H1 (cell line): ENCODE measurements at regions not wholly inside any gene's neighbourhood (a gene's known extent, or its start where the extent isn't known, plus 50 kb on each side); places are given as distances from the start of the nearest gene placed in this dataset.

Experiments
- CTCF ChIA-PET: fragments of 300-600 bp; sonication (Branson Sonifier 250); formaldehyde crosslinking; loops from one replicate; lab custom pipeline; 2021; ENCODE audit not compliant: partially characterized antibody; lab: Charles Lee
- POLR2A ChIA-PET: fragments of 300-600 bp; sonication (Branson Sonifier 250); formaldehyde crosslinking; loops from one replicate; lab custom pipeline; 2021; ENCODE audit warnings: inconsistent platforms; ENCODE audit not compliant: partially characterized antibody; lab: Charles Lee
- DNase-seq, 2 experiments: peaks; one replicate each; pipeline versions ENCODE4 v3.0.0 to v3.0.0-alpha.2; 2010 to 2022; ENCODE audit warnings: low spot score in 2 of 2, low read depth in 1 of 2, mixed read lengths in 1 of 2
- FAIRE-seq: peaks from 2 replicates; lab custom pipeline; 2011; peaks lifted over from hg19 to GRCh38; lab: Jason Lieb, UNC
- H2AFZ ChIP-seq: 2 replicates; pipeline ENCODE4 v1.8.1; 2012; ENCODE audit warnings: low read length, inconsistent platforms
- H2AK5ac ChIP-seq: 2 replicates; pipeline ENCODE4 v1.6.1; 2013; ENCODE audit warnings: low read depth, low read length
- H2BK120ac ChIP-seq: replicated peaks from 2 replicates; pipeline ENCODE3; 2013; ENCODE audit warnings: low read depth, low read length, inconsistent platforms
- H2BK12ac ChIP-seq: 2 replicates; pipeline ENCODE4 v1.6.1; 2013; ENCODE audit warnings: low read depth, low read length
- H2BK15ac ChIP-seq: 2 replicates; pipeline ENCODE4 v1.6.1; 2013; ENCODE audit warnings: low read length
- H2BK20ac ChIP-seq: 2 replicates; pipeline ENCODE4 v1.6.1; 2013; ENCODE audit warnings: low read length
- H2BK5ac ChIP-seq: 2 replicates; pipeline ENCODE4 v1.6.1; 2013; ENCODE audit warnings: low read depth, low read length
- H3K14ac ChIP-seq: 2 replicates; pipeline ENCODE4 v1.6.1; 2013; ENCODE audit warnings: inconsistent platforms; ENCODE audit not compliant: insufficient read length
- H3K18ac ChIP-seq: 2 replicates; pipeline ENCODE4 v1.6.1; 2013; ENCODE audit warnings: low read length; ENCODE audit errors: extremely low read depth
- H3K23ac ChIP-seq: 2 replicates; pipeline ENCODE4 v1.6.1; 2013; ENCODE audit warnings: inconsistent platforms; ENCODE audit not compliant: insufficient read length
- H3K23me2 ChIP-seq: 2 replicates; pipeline ENCODE4 v1.6.1; 2013; ENCODE audit warnings: low read depth, low read length
- H3K27ac ChIP-seq: 2 replicates; pipeline ENCODE4 v1.6.1; 2011; ENCODE audit warnings: low read depth, low read length, inconsistent platforms
- H3K27me3 ChIP-seq, 4 experiments: replicated peaks in 1 of 4; 1 replicate in 1 of 4; 2 replicates in 3 of 4; pipeline versions ENCODE4 v1.6.1 to v1.8.1; 2011 to 2013; ENCODE audit warnings: low read length in 3 of 4, mild to moderate bottlenecking in 3 of 4, inconsistent platforms in 2 of 4, mixed read lengths in 2 of 4, moderate library complexity in 1 of 4; ENCODE audit not compliant: control insufficient read depth in 3 of 4, insufficient read depth in 3 of 4; ENCODE audit errors: extremely low read depth in 1 of 4
- H3K36me3 ChIP-seq, 4 experiments: 2 replicates each; pipeline versions ENCODE4 v1.6.1 to v1.8.1; 2011 to 2013; ENCODE audit warnings: mild to moderate bottlenecking in 4 of 4, low read length in 3 of 4, moderate library complexity in 2 of 4, control low read depth in 1 of 4, inconsistent platforms in 1 of 4; ENCODE audit not compliant: insufficient read depth in 4 of 4, control insufficient read depth in 2 of 4
- H3K4ac ChIP-seq: replicated peaks from 2 replicates; pipeline ENCODE3; 2013; ENCODE audit warnings: low read length, low read depth, mixed read lengths, inconsistent platforms; ENCODE audit not compliant: insufficient read length
- H3K4me1 ChIP-seq, 4 experiments: replicated peaks in 1 of 4; 1 replicate in 1 of 4; 2 replicates in 3 of 4; pipeline versions ENCODE4 v1.6.1 to v1.8.1; 2011 to 2013; ENCODE audit warnings: low read length in 3 of 4, inconsistent platforms in 2 of 4, mixed read lengths in 1 of 4; ENCODE audit not compliant: insufficient read depth in 4 of 4, control insufficient read depth in 3 of 4
- H3K4me2 ChIP-seq, 2 experiments: 2 replicates each; pipeline versions ENCODE4 v1.6.1 to v1.8.1; 2011 to 2013; ENCODE audit warnings: low read depth in 2 of 2, low read length in 2 of 2, control low read depth in 1 of 2, inconsistent platforms in 1 of 2, mild to moderate bottlenecking in 1 of 2; ENCODE audit not compliant: insufficient read depth in 1 of 2
- H3K4me3 ChIP-seq, 4 experiments: fragments of 200-600, 300-600 bp in 1 of 4; sonication (generic), shearing (Covaris generic), sonication (Bioruptor Twin) in 1 of 4; 2 replicates each; pipeline versions ENCODE4 v1.5.1 to v1.8.1; 2011 to 2016; ENCODE audit warnings: low read length in 4 of 4, low read depth in 3 of 4, control low read depth in 2 of 4, inconsistent platforms in 2 of 4, mild to moderate bottlenecking in 2 of 4, mixed read lengths in 1 of 4, moderate library complexity in 1 of 4; ENCODE audit not compliant: insufficient read depth in 2 of 4; ENCODE audit errors: extremely low read depth in 1 of 4
- H3K56ac ChIP-seq: replicated peaks from 2 replicates; pipeline ENCODE3; 2013; ENCODE audit warnings: low read depth, mild to moderate bottlenecking, mixed read lengths, low read length, inconsistent platforms; ENCODE audit not compliant: insufficient read length
- H3K79me1 ChIP-seq: 2 replicates; pipeline ENCODE4 v1.6.1; 2013; ENCODE audit warnings: low read depth, low read length, control low read depth
- H3K79me2 ChIP-seq, 2 experiments: 2 replicates each; pipeline versions ENCODE4 v1.6.1 to v1.8.1; 2012 to 2013; ENCODE audit warnings: low read length in 2 of 2, mild to moderate bottlenecking in 2 of 2, inconsistent platforms in 1 of 2; ENCODE audit not compliant: insufficient read depth in 2 of 2, control insufficient read depth in 1 of 2
- H3K9ac ChIP-seq, 4 experiments: replicated peaks in 1 of 4; 1 replicate in 1 of 4; 2 replicates in 3 of 4; pipeline versions ENCODE4 v1.6.1 to v1.8.1; 2011 to 2013; ENCODE audit warnings: low read depth in 3 of 4, low read length in 3 of 4, control low read depth in 2 of 4, mild to moderate bottlenecking in 2 of 4, moderate library complexity in 2 of 4, inconsistent platforms in 1 of 4; ENCODE audit errors: extremely low read depth in 1 of 4
- H3K9me3 ChIP-seq, 2 experiments: 2 replicates each; pipeline versions ENCODE4 v1.6.1 to v1.8.1; 2012 to 2013; ENCODE audit warnings: mild to moderate bottlenecking in 2 of 2, moderate library complexity in 2 of 2, control low read depth in 1 of 2, inconsistent platforms in 1 of 2, low read depth in 1 of 2, low read length in 1 of 2, mixed read lengths in 1 of 2; ENCODE audit not compliant: insufficient read depth in 2 of 2
- H4K20me1 ChIP-seq, 2 experiments: replicated peaks in 1 of 2; 2 replicates each; pipeline versions ENCODE3 to v1.8.1; 2011 to 2013; ENCODE audit warnings: inconsistent platforms in 2 of 2, low read length in 2 of 2, mild to moderate bottlenecking in 1 of 2; ENCODE audit not compliant: insufficient read depth in 2 of 2, control insufficient read depth in 1 of 2
- H4K5ac ChIP-seq: 2 replicates; pipeline ENCODE4 v1.6.1; 2013; ENCODE audit warnings: low read length, low read depth, mixed read lengths, inconsistent platforms; ENCODE audit not compliant: insufficient read length
- H4K8ac ChIP-seq: 2 replicates; pipeline ENCODE4 v1.8.0; 2013; ENCODE audit warnings: mild to moderate bottlenecking, moderate library complexity, low read length, inconsistent platforms; ENCODE audit not compliant: insufficient read depth; ENCODE audit errors: extremely low read depth
- H4K91ac ChIP-seq: replicated peaks from 2 replicates; pipeline ENCODE3; 2013; ENCODE audit warnings: low read length, mixed read lengths, inconsistent platforms; ENCODE audit not compliant: insufficient read length
- CREB1 ChIP-seq: IDR thresholded peaks from 2 replicates; pipeline ENCODE4 v1.6.1; 2012; ENCODE audit warnings: inconsistent platforms
- CTBP2 ChIP-seq: IDR thresholded peaks from 2 replicates; pipeline ENCODE4 v1.7.0; 2011; ENCODE audit warnings: borderline replicate concordance, mild to moderate bottlenecking, moderate library complexity, mixed read lengths, low read length; ENCODE audit not compliant: insufficient read depth, insufficient read length
- HDAC2 ChIP-seq, 2 experiments: fragments of 300-600 bp in 1 of 2; sonication (generic) in 1 of 2; IDR thresholded peaks; 2 replicates each; pipeline ENCODE4 v1.6.1; 2011 to 2012; ENCODE audit warnings: low read depth in 2 of 2, low read length in 2 of 2, mild to moderate bottlenecking in 2 of 2, moderate library complexity in 2 of 2, borderline replicate concordance in 1 of 2, inconsistent platforms in 1 of 2
- JUN ChIP-seq: IDR thresholded peaks from 2 replicates; pipeline ENCODE4 v1.6.1; 2011; ENCODE audit warnings: low read depth, mild to moderate bottlenecking, improper control_type of control experiment, low read length
- KDM4A ChIP-seq: IDR thresholded peaks from one replicate; pipeline ENCODE4 v1.7.1; 2012; ENCODE audit warnings: low read depth, mild to moderate bottlenecking, moderate library complexity, low read length, inconsistent platforms; ENCODE audit not compliant: severe bottlenecking
- KDM5A ChIP-seq: fragments of 200-600 bp; IDR thresholded peaks from 2 replicates; pipeline ENCODE4 v1.7.1; 2012; ENCODE audit warnings: mild to moderate bottlenecking, low read length, inconsistent platforms, mixed read lengths
- MAFK ChIP-seq: IDR thresholded peaks from 2 replicates; pipeline ENCODE4 v1.6.1; 2012; ENCODE audit warnings: low read depth, mild to moderate bottlenecking, improper control_type of control experiment, low read length
- PHF8 ChIP-seq: fragments of 200-600 bp; sonication (generic); conservative IDR thresholded peaks from 2 replicates; pipeline ENCODE4 v1.7.1; 2012; ENCODE audit warnings: low read depth, mild to moderate bottlenecking, inconsistent platforms, low read length, moderate library complexity
- RNF2 ChIP-seq: fragments of 200-900, 300-1000 bp; sonication (generic); IDR thresholded peaks from 2 replicates; pipeline ENCODE4 v1.7.1; 2016; ENCODE audit warnings: borderline replicate concordance, low read depth, mild to moderate bottlenecking, antibody characterized with exemption, low read length; ENCODE audit not compliant: poor library complexity, severe bottlenecking; ENCODE audit errors: missing control alignments
- TCF12 ChIP-seq: IDR thresholded peaks from 2 replicates; pipeline ENCODE4 v1.6.1; 2011; ENCODE audit warnings: low read depth, mild to moderate bottlenecking, low read length
- USF2 ChIP-seq: IDR thresholded peaks from 2 replicates; pipeline ENCODE4 v1.6.1; 2011; ENCODE audit warnings: low read length, improper control_type of control experiment
- YY1 ChIP-seq: IDR thresholded peaks from 2 replicates; pipeline ENCODE4 v1.6.1; 2011; ENCODE audit warnings: low read depth, mild to moderate bottlenecking, low read length
- ZNF274 ChIP-seq: IDR thresholded peaks from 2 replicates; pipeline ENCODE4 v1.7.0; 2012; ENCODE audit warnings: low read length, borderline replicate concordance; ENCODE audit errors: extremely low read depth
- WGBS, 2 experiments: shearing (Covaris generic) in 1 of 2; methylation state at CpG; one replicate each; pipeline versions ENCODE4 v1.1.6 to v1.1.7; 2013 to 2015; ENCODE audit warnings: low lambda C conversion rate in 2 of 2, mixed read lengths in 2 of 2, inconsistent platforms in 1 of 2, low coverage in 1 of 2, missing lambda C conversion rate in 1 of 2; ENCODE audit not compliant: insufficient replicate concordance in 2 of 2, insufficient coverage in 1 of 2, insufficient read length in 1 of 2; ENCODE audit errors: extremely low coverage in 1 of 2, missing lambda C conversion rate in 1 of 2; 5-methylcytosine and 5-hydroxymethylcytosine counted together

GRCh38 chr4:129327637-129328036, 231.7 kb downstream of the C4orf33 start:
- no peak for DNase-seq
- Histone ChIP-seq H2BK5ac (no peak overlapping the region), H3K23me2 (no peaks in the 10 kb centered on the region), H3K56ac (no peak overlapping the region), H3K79me2 (no peaks in the 10 kb centered on the region), H3K27ac (no peak overlapping the region), H3K4me3 (no peak overlapping the region), H4K8ac (no peak overlapping the region), H2BK15ac (no peak overlapping the region), H3K4ac (no peak overlapping the region), H2AFZ (no peak overlapping the region), H4K5ac (no peak overlapping the region), H3K36me3 (no peaks in the 10 kb centered on the region), H2AK5ac (no peak overlapping the region), H3K23ac (no peak overlapping the region), H3K18ac (no peak overlapping the region), H3K4me1 (peaks cover 0 to 5% (median 4%) of the 10 kb centered on the region in 4 experiments; a peak in 4 of 7 replicates), H3K9ac (no peak overlapping the region), H3K27me3 (no peaks in the 10 kb centered on the region), H3K79me1 (no peaks in the 10 kb centered on the region), H2BK120ac (no peak overlapping the region), H4K20me1 (no peaks in the 10 kb centered on the region), H3K14ac (no peak overlapping the region), H3K9me3 (0 out of 4 replicates have a peak, but pooled peaks cover 0 to 3% of the 10 kb centered on the region in 2 experiments), H4K91ac (no peak overlapping the region), H2BK12ac (no peak overlapping the region), H3K4me2 (no peak overlapping the region), H2BK20ac (no peak overlapping the region)
- 100% methylated on average over 2 of the region's 2 CpGs; no CpG with 5 or more reads in 1 of the 2 experiments for WGBS, 2 experiments
- no peak for FAIRE-seq
- CTCF ChIA-PET, result interaction anchor here (0.6 to 1.0 kb wide), 4 partner anchors 9 to 822 kb away, joined by 3 to 4 read pairs (median 3); no protein-coding TSS in a partner anchor
- POLR2A ChIA-PET, result no interaction called here
- TF ChIP-seq JUN (no peak), TCF12 (no peak), ZNF274 (no peak), RNF2 (no peak), MAFK (no peak), HDAC2 (IDR thresholded peaks at IDR 0.05; ENCODE audit: borderline replicate concordance in 1 of 2, low read depth in 2 of 2, low read length in 2 of 2) (no peak), CTBP2 (no peak), CREB1 (no peak), USF2 (no peak), YY1 (no peak), KDM5A (no peak), KDM4A (no peak), PHF8 (no peak)
